BE2C (cell line): ENCODE measurements at regions not wholly inside any gene's neighbourhood (a gene's known extent, or its start where the extent isn't known, plus 50 kb on each side); places are given as distances from the start of the nearest gene placed in this dataset.
"Not testable (repeated sequence)": the region's sequence is repeated elsewhere in the genome, so short reads cannot be mapped to it uniquely, and the experiment has no call there.

Experiments
- DNase-seq: peaks from one replicate; pipeline ENCODE4 v3.0.0-alpha.2; 2020
- H3K27me3 ChIP-seq: fragments of 250-450 bp; sonication (Bioruptor Pico); 2 replicates; pipeline ENCODE4 v1.5.1; 2020; ENCODE audit warnings: mild to moderate bottlenecking
- H3K36me3 ChIP-seq: fragments of 250-450 bp; sonication (Bioruptor Pico); 2 replicates; pipeline ENCODE4 v1.5.1; 2020; ENCODE audit warnings: mild to moderate bottlenecking
- H3K4me1 ChIP-seq: fragments of 250-450 bp; sonication (Bioruptor Pico); 2 replicates; pipeline ENCODE4 v1.5.1; 2020
- H3K4me3 ChIP-seq: 2 replicates; pipeline ENCODE4 v1.5.1; 2011; ENCODE audit warnings: low read depth, low read length
- H3K9me3 ChIP-seq: fragments of 250-450 bp; sonication (Bioruptor Pico); 2 replicates; pipeline ENCODE4 v1.5.1; 2020
- CTCF ChIP-seq: IDR thresholded peaks from 2 replicates; pipeline ENCODE4 v1.5.1; 2012; ENCODE audit warnings: mild to moderate bottlenecking, low read depth, low read length

GRCh38 chr2:175414191-175414881 is 232.8 kb upstream of the ATP5MC3 start:
- H3K4me1 ChIP-seq: peaks cover 2% of the 10 kb centered on the region
- DNase-seq: no peak
- TF ChIP-seq CTCF: no peak

GRCh38 chr2:175410941-175411340 is 229.4 kb upstream of the ATP5MC3 start:
- H3K27me3 ChIP-seq, H3K4me3 ChIP-seq, H3K9me3 ChIP-seq, DNase-seq, H3K36me3 ChIP-seq, H3K4me1 ChIP-seq: not testable (repeated sequence)

More at GRCh38 chr2:175414191-175414881, 232.8 kb upstream of the ATP5MC3 start:
- Histone ChIP-seq H3K27me3 (no peaks in the 10 kb centered on the region), H3K36me3 (no peaks in the 10 kb centered on the region), H3K4me3 (no peak overlapping the region), H3K9me3 (no peaks in the 10 kb centered on the region)

- Histone ChIP-seq H3K36me3 (no peaks in the 10 kb centered on the region), H3K27me3 (no peaks in the 10 kb centered on the region), H3K4me3 (no peak overlapping the region), H3K4me1 (no peaks in the 10 kb centered on the region), H3K9me3 (no peaks in the 10 kb centered on the region)
- no peak for DNase-seq
- no peak for TF ChIP-seq CTCF
These were observed 223.3 kb upstream of the ATP5MC3 start for GRCh38 chr2:175404839-175405238.

GRCh38 chr2:175403599-175404221 is 222.2 kb upstream of the ATP5MC3 start:
- no peaks in the 10 kb centered on the region for H3K9me3 ChIP-seq
- H3K27me3 ChIP-seq: no peaks in the 10 kb centered on the region
- no peak overlapping the region for H3K4me3 ChIP-seq
- no peaks in the 10 kb centered on the region for H3K4me1 ChIP-seq
- no peak for TF ChIP-seq CTCF
- no peak for DNase-seq
- H3K36me3 ChIP-seq: no peaks in the 10 kb centered on the region

GRCh38 chr2:175402571-175402970 is 221.1 kb upstream of the ATP5MC3 start:
- no peak for TF ChIP-seq CTCF
- Histone ChIP-seq H3K36me3 (no peaks in the 10 kb centered on the region), H3K4me1 (no peaks in the 10 kb centered on the region), H3K9me3 (no peaks in the 10 kb centered on the region), H3K27me3 (no peaks in the 10 kb centered on the region), H3K4me3 (no peak overlapping the region)
- no peak for DNase-seq

GRCh38 chr2:175401956-175402469 is 220.5 kb upstream of the ATP5MC3 start:
- Histone ChIP-seq H3K27me3 (no peaks in the 10 kb centered on the region), H3K4me1 (no peaks in the 10 kb centered on the region), H3K9me3 (no peaks in the 10 kb centered on the region), H3K36me3 (no peaks in the 10 kb centered on the region), H3K4me3 (no peak overlapping the region)
- TF ChIP-seq CTCF: no peak
- DNase-seq: no peak
